SJSA1 (cell line): ENCODE measurements at regions not wholly inside any gene's neighbourhood (a gene's known extent, or its start where the extent isn't known, plus 50 kb on each side); places are given as distances from the start of the nearest gene placed in this dataset.
"Not testable (repeated sequence)": the region's sequence is repeated elsewhere in the genome, so short reads cannot be mapped to it uniquely, and the experiment has no call there.

Experiments
- DNase-seq, 2 experiments: peaks; one replicate each; pipeline ENCODE4 v3.0.0-alpha.2; 2015 to 2020; ENCODE audit warnings: low spot score in 2 of 2, low read depth in 1 of 2
- H3K27ac ChIP-seq: fragments of 250-450 bp; sonication (Bioruptor Pico); 2 replicates; pipeline ENCODE4 v1.5.1; 2020; ENCODE audit warnings: mild to moderate bottlenecking, moderate library complexity
- H3K27me3 ChIP-seq: fragments of 250-450 bp; sonication (Bioruptor Pico); replicated peaks from 2 replicates; pipeline ENCODE4 v1.5.1; 2020; ENCODE audit warnings: mild to moderate bottlenecking, moderate library complexity
- H3K36me3 ChIP-seq: fragments of 250-450 bp; sonication (Bioruptor Pico); 2 replicates; pipeline ENCODE4 v1.5.1; 2020; ENCODE audit warnings: mild to moderate bottlenecking
- H3K4me1 ChIP-seq: fragments of 250-450 bp; sonication (Bioruptor Pico); replicated peaks from 2 replicates; pipeline ENCODE4 v1.6.1; 2021; ENCODE audit warnings: mild to moderate bottlenecking
- H3K4me3 ChIP-seq: fragments of 250-450 bp; sonication (Bioruptor Pico); 2 replicates; pipeline ENCODE4 v1.5.1; 2020; ENCODE audit warnings: mild to moderate bottlenecking
- H3K9me3 ChIP-seq: fragments of 250-450 bp; sonication (Bioruptor Pico); replicated peaks from 2 replicates; pipeline ENCODE4 v1.5.1; 2020; ENCODE audit warnings: mild to moderate bottlenecking

- no peak overlapping the region for H3K27ac ChIP-seq
- H3K4me3 ChIP-seq: no peak overlapping the region
- no peak for DNase-seq
- H3K27me3 ChIP-seq: no peaks in the 10 kb centered on the region
- peaks cover under 1% of the 10 kb centered on the region; the same call in 1 of the 2 replicates for H3K4me1 ChIP-seq
- H3K36me3 ChIP-seq: no peaks in the 10 kb centered on the region
- no peaks in the 10 kb centered on the region for H3K9me3 ChIP-seq
These were observed 98.5 kb upstream of the IFNG-AS1 start for GRCh38 chr12:67890726-67891258.

GRCh38 chr12:67891596-67891995, 97.7 kb upstream of the IFNG-AS1 start:
- H3K4me1 ChIP-seq: no peaks in the 10 kb centered on the region
- H3K9me3 ChIP-seq: no peaks in the 10 kb centered on the region
- H3K4me3 ChIP-seq: no peak overlapping the region
- no peak overlapping the region for H3K27ac ChIP-seq
- H3K36me3 ChIP-seq: no peaks in the 10 kb centered on the region
- H3K27me3 ChIP-seq: no peaks in the 10 kb centered on the region
- no peak for DNase-seq

GRCh38 chr12:67892259-67893021, 96.8 kb upstream of the IFNG-AS1 start:
- H3K4me1 ChIP-seq: no peaks in the 10 kb centered on the region
- no peaks in the 10 kb centered on the region for H3K36me3 ChIP-seq
- no peak overlapping the region for H3K4me3 ChIP-seq
- no peak overlapping the region for H3K27ac ChIP-seq
- DNase-seq: no peak
- no peaks in the 10 kb centered on the region for H3K9me3 ChIP-seq
- H3K27me3 ChIP-seq: no peaks in the 10 kb centered on the region

GRCh38 chr12:67893022-67893580, 96.1 kb upstream of the IFNG-AS1 start:
- no peak for DNase-seq
- H3K27ac ChIP-seq: no peak overlapping the region
- no peak overlapping the region for H3K4me3 ChIP-seq
- H3K4me1 ChIP-seq: no peaks in the 10 kb centered on the region
- H3K9me3 ChIP-seq: no peaks in the 10 kb centered on the region
- no peaks in the 10 kb centered on the region for H3K36me3 ChIP-seq
- no peaks in the 10 kb centered on the region for H3K27me3 ChIP-seq

GRCh38 chr12:67900418-67900817, 88.8 kb upstream of the IFNG-AS1 start:
- not testable (repeated sequence) for H3K36me3 ChIP-seq, H3K27ac ChIP-seq, H3K4me3 ChIP-seq, H3K27me3 ChIP-seq, DNase-seq, H3K4me1 ChIP-seq, H3K9me3 ChIP-seq

GRCh38 chr12:67909091-67909531, 80.1 kb upstream of the IFNG-AS1 start:
- Histone ChIP-seq H3K4me3 (no peak overlapping the region), H3K36me3 (no peaks in the 10 kb centered on the region), H3K4me1 (peaks cover 31% of the 10 kb centered on the region), H3K27ac (peak overlapping the region; percentile 98), H3K27me3 (no peaks in the 10 kb centered on the region), H3K9me3 (no peaks in the 10 kb centered on the region)
- DNase-seq: peak in 1 of 2 experiments; percentile 76

GRCh38 chr12:67909681-67910080, 79.6 kb upstream of the IFNG-AS1 start:
- Histone ChIP-seq H3K4me1 (peaks cover 31% of the 10 kb centered on the region), H3K36me3 (no peaks in the 10 kb centered on the region), H3K9me3 (no peaks in the 10 kb centered on the region), H3K27ac (peak overlapping the region; percentile 98), H3K27me3 (no peaks in the 10 kb centered on the region), H3K4me3 (no peak overlapping the region)
- DNase-seq: no peak

GRCh38 chr12:67910360-67911274, 78.6 kb upstream of the IFNG-AS1 start:
- peak; percentile 49 to 91 for DNase-seq
- no peaks in the 10 kb centered on the region for H3K9me3 ChIP-seq
- peaks cover 31% of the 10 kb centered on the region for H3K4me1 ChIP-seq
- no peaks in the 10 kb centered on the region for H3K36me3 ChIP-seq
- H3K27ac ChIP-seq: peak overlapping the region; percentile 98
- no peaks in the 10 kb centered on the region for H3K27me3 ChIP-seq
- H3K4me3 ChIP-seq: no peak overlapping the region

GRCh38 chr12:67911275-67911600, 78.0 kb upstream of the IFNG-AS1 start:
- Histone ChIP-seq H3K4me3 (no peak overlapping the region), H3K9me3 (no peaks in the 10 kb centered on the region), H3K36me3 (no peaks in the 10 kb centered on the region), H3K27ac (peak overlapping the region; percentile 98), H3K4me1 (peaks cover 31% of the 10 kb centered on the region), H3K27me3 (no peaks in the 10 kb centered on the region)
- peak in 1 of 2 experiments; percentile 4 for DNase-seq

GRCh38 chr12:67911789-67912188, 77.5 kb upstream of the IFNG-AS1 start:
- H3K27ac ChIP-seq: no peak overlapping the region
- DNase-seq: no peak
- peaks cover 31% of the 10 kb centered on the region for H3K4me1 ChIP-seq

GRCh38 chr12:67915335-67915851, 73.9 kb upstream of the IFNG-AS1 start:
- DNase-seq: no peak
- Histone ChIP-seq H3K36me3 (no peaks in the 10 kb centered on the region), H3K27ac (no peak overlapping the region), H3K4me1 (peaks cover 33% of the 10 kb centered on the region), H3K9me3 (no peaks in the 10 kb centered on the region), H3K4me3 (no peak overlapping the region), H3K27me3 (no peaks in the 10 kb centered on the region)

More at GRCh38 chr12:67911789-67912188, 77.5 kb upstream of the IFNG-AS1 start:
- Histone ChIP-seq H3K36me3 (no peaks in the 10 kb centered on the region), H3K4me3 (no peak overlapping the region), H3K9me3 (no peaks in the 10 kb centered on the region), H3K27me3 (no peaks in the 10 kb centered on the region)

GRCh38 chr12:67916266-67916970, 72.8 kb upstream of the IFNG-AS1 start:
- H3K9me3 ChIP-seq: no peaks in the 10 kb centered on the region
- DNase-seq: no peak
- H3K27ac ChIP-seq: no peak overlapping the region
- no peak overlapping the region for H3K4me3 ChIP-seq
- H3K36me3 ChIP-seq: no peaks in the 10 kb centered on the region
- peaks cover 34% of the 10 kb centered on the region for H3K4me1 ChIP-seq
- no peaks in the 10 kb centered on the region for H3K27me3 ChIP-seq

- Histone ChIP-seq H3K4me1 (peaks cover 34% of the 10 kb centered on the region), H3K9me3 (no peaks in the 10 kb centered on the region), H3K4me3 (no peak overlapping the region), H3K36me3 (no peaks in the 10 kb centered on the region), H3K27me3 (no peaks in the 10 kb centered on the region), H3K27ac (no peak overlapping the region)
- no peak for DNase-seq
These were observed 71.4 kb upstream of the IFNG-AS1 start for GRCh38 chr12:67917811-67918210.
